Cardiac fibroblast (primary cell): ENCODE measurements at regions not wholly inside any gene's neighbourhood (a gene's known extent, or its start where the extent isn't known, plus 50 kb on each side); places are given as distances from the start of the nearest gene placed in this dataset.

ENCODE experiments used
- DNase-seq, 2 donors: peaks; one replicate each; pipeline versions ENCODE4 v3.0.0 to v3.0.0-alpha.2; 2010; ENCODE audit warnings: low read depth in 2 of 2
- H3K4me3 ChIP-seq, 2 donors: replicated peaks in 1 of 2; 1 replicate in 1 of 2; 2 replicates in 1 of 2; pipeline ENCODE4 v1.5.1; 2011; ENCODE audit warnings: low read depth in 2 of 2, low read length in 2 of 2, mild to moderate bottlenecking in 2 of 2, moderate library complexity in 1 of 2
- TF ChIP-seq, protein P1 (sequence below): IDR thresholded peaks from one replicate; pipeline ENCODE4 v1.5.1; 2011; ENCODE audit warnings: low read depth, mild to moderate bottlenecking, low read length, inconsistent platforms

DNA sequence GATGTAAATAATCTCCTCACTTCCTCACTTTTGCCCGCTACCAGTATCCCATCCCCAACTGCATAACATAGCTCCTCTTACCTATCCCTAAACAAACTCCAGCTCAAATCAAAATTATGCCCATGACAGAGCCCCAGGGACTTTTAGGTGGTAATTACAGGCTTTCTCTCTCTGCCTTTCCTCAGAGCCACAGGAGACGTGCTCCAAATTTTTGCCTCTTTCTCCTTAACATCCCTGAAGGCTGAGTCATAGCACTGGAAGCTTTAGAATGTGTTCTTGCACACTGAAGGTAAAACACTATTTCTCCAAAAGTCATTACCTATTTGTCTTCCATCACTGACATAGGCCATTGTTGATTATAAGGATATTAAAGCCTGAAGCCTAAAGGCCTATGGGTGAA lies 263.5 kb upstream of the PLD5 start:
- DNase-seq: no peak
- H3K4me3 ChIP-seq: no peak overlapping the region
- TF ChIP-seq, protein P1, sequence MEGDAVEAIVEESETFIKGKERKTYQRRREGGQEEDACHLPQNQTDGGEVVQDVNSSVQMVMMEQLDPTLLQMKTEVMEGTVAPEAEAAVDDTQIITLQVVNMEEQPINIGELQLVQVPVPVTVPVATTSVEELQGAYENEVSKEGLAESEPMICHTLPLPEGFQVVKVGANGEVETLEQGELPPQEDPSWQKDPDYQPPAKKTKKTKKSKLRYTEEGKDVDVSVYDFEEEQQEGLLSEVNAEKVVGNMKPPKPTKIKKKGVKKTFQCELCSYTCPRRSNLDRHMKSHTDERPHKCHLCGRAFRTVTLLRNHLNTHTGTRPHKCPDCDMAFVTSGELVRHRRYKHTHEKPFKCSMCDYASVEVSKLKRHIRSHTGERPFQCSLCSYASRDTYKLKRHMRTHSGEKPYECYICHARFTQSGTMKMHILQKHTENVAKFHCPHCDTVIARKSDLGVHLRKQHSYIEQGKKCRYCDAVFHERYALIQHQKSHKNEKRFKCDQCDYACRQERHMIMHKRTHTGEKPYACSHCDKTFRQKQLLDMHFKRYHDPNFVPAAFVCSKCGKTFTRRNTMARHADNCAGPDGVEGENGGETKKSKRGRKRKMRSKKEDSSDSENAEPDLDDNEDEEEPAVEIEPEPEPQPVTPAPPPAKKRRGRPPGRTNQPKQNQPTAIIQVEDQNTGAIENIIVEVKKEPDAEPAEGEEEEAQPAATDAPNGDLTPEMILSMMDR: no peak

GRCh38 chr1:242784807-242785206 lies 260.3 kb upstream of the PLD5 start:
- TF ChIP-seq, protein P1: no peak
- DNase-seq: no peak

GRCh38 chr1:242784084-242784483 lies 259.6 kb upstream of the PLD5 start:
- TF ChIP-seq, protein P1: no peak
- no peak overlapping the region for H3K4me3 ChIP-seq
- DNase-seq: no peak

More at GRCh38 chr1:242784807-242785206, 260.3 kb upstream of the PLD5 start:
- no peak overlapping the region for H3K4me3 ChIP-seq

GRCh38 chr1:242774256-242774655 lies 249.8 kb upstream of the PLD5 start:
- TF ChIP-seq, protein P1: no peak
- H3K4me3 ChIP-seq: no peak overlapping the region
- no peak for DNase-seq

GRCh38 chr1:242770366-242770765 lies 245.9 kb upstream of the PLD5 start:
- no peak overlapping the region for H3K4me3 ChIP-seq
- DNase-seq: peak in 1 of 2 donors; percentile 1
- TF ChIP-seq, protein P1: no peak

DNA sequence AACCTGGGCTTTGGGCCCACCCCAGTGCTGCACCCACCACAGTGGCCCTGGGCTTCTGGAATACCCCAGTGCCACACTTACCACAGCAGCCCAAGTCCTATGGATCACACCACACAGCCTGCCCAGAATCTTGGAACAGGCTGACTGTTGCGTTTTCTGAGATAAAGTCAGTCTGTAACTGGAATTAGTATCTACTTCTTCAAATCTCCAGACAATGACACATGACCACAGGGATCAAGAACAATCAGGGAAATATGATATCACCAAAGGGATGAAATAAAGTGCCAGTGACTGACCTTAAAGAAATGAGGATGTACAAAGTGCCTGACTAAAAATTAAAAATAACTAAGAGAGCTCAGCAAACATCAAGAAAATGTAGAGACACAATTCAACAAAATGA lies 239.7 kb upstream of the PLD5 start:
- TF ChIP-seq, protein P1: no peak
- no peak overlapping the region for H3K4me3 ChIP-seq
- no peak for DNase-seq

GRCh38 chr1:242761556-242761955 lies 237.1 kb upstream of the PLD5 start:
- no peak for DNase-seq
- H3K4me3 ChIP-seq: no peak overlapping the region
- TF ChIP-seq, protein P1: no peak
